Cerebellar cortex (tissue), 1 donor: ENCODE measurements at regions not wholly inside any gene's neighbourhood (a gene's known extent, or its start where the extent isn't known, plus 50 kb on each side); places are given as distances from the start of the nearest gene placed in this dataset.
"Not testable (repeated sequence)": the region's sequence is repeated elsewhere in the genome, so short reads cannot be mapped to it uniquely, and the experiment has no call there.

Experiments used
- DNase-seq: peaks from one replicate; pipeline ENCODE4 v3.0.0-alpha.2; 2015; ENCODE audit warnings: low spot score

DNA sequence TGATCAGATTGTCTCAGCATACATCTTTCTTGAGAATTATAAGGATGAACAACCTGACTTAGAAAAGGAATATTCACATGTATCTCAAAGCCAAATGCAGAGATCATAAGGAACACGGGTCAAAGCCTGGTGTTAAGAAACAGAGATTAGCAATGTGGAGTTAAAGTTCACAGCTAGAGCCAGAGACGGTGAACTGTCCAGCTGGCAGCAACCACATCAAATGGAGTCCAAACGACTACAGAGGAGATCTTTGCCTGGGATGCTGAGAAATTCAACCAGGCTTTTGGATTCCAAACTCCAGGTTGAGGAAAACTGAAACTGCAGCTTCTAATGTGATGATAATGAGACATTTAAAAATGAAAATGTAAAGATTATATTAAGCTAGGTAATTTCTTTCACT is 939.9 kb upstream of the NXPH2 start:
- peak; percentile 39 for DNase-seq

- peak; percentile 52 for DNase-seq
Observed at GRCh38 chr2:139704606-139705005, 924.4 kb upstream of the NXPH2 start.

DNA sequence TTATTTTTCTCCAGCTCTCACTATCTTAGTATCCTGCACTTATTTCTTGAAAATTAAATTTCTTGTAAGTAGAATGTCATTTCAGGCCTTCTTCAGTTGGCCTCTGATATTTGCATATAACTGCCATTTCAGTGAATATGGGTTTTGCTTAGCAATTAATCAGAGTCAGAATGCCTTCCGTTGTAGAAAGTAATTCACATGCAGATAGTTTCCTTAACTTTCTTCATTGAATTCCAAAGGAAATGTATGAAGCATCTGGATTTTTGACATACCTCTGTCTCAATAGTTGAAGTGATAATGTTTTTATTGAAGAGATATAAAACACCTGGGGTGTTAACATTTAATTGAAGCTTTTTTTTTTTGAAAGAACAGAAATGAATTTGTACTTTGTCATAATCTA is 914.1 kb upstream of the NXPH2 start:
- DNase-seq = no peak

GRCh38 chr2:139686205-139686604 is 906.0 kb upstream of the NXPH2 start:
- no peak for DNase-seq

GRCh38 chr2:139685090-139685983 is 905.1 kb upstream of the NXPH2 start:
- DNase-seq = no peak

- DNase-seq = peak; percentile 97
Observed at GRCh38 chr2:139684286-139684860, 904.2 kb upstream of the NXPH2 start.

- no peak for DNase-seq
Observed at GRCh38 chr2:139674577-139674976, 894.4 kb upstream of the NXPH2 start.

- DNase-seq = not testable (repeated sequence)
Observed at GRCh38 chr2:139673447-139673846, 893.3 kb upstream of the NXPH2 start.

GRCh38 chr2:139669675-139670074 is 889.5 kb upstream of the NXPH2 start:
- no peak for DNase-seq

GRCh38 chr2:139652385-139652784 is 872.2 kb upstream of the NXPH2 start:
- DNase-seq = no peak

- DNase-seq = no peak
Observed at GRCh38 chr2:139645617-139646016, 865.4 kb upstream of the NXPH2 start.

GRCh38 chr2:139643139-139643538 is 862.9 kb upstream of the NXPH2 start:
- DNase-seq = no peak

- no peak for DNase-seq
Observed at GRCh38 chr2:139631966-139632365, 851.8 kb upstream of the NXPH2 start.

DNA sequence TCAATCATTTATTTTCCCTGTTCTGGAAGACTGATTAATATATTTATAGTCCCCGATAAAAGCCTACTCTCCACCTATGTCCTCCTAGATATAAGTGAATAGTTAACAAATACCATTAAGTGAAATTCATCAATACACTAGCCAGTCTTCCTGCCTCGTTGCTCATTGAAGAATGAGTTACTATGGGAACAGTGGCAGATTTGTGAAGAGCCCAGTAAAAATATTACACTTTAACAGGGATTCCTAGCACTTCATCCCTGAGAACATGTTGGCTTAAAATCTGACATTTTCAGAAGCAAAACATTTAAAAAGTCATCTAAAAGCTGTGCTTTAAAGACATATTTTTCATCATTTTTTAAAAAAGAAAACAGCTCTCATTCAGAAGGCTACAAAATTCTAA is 848.7 kb upstream of the NXPH2 start:
- no peak for DNase-seq

DNA sequence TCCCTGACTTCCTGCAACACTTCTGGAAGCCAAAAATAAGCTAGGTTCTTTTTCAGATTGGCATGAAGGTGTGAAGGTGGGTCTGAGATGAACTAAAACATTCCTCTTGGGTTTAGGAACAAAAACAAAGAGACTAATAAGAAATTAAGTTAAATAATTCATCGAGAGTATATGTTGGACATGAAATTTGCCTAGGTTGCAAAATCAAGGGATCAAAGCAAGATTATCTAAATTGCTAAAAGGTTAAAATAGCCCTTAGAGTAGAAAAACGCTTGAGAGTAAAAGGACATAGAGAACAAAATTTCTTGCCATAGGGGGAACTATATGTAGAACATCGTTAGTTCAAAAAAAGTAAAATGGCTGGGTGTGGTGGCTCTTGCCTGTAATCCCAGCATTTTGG is 845.9 kb upstream of the NXPH2 start:
- DNase-seq = no peak

DNA sequence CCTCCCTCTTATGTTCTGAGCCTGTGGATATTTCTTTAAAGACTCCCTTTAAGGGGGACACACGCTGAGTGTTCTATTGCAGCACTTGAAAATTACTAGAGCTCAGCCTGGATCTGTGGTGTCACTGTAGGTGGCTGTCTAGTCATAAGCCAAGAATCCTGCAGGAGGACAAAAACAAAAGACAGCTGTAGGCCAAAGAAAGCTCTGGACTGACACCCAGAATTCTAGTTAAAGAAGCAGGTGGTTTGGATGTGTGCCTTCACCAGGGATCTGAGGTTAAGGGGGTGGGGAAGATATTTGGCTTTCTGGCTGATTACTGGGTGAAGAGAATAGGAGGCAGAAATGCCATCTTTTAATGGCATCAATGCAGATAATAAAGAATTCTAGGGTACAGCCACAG is 842.5 kb upstream of the NXPH2 start:
- DNase-seq = peak; percentile 92

DNA sequence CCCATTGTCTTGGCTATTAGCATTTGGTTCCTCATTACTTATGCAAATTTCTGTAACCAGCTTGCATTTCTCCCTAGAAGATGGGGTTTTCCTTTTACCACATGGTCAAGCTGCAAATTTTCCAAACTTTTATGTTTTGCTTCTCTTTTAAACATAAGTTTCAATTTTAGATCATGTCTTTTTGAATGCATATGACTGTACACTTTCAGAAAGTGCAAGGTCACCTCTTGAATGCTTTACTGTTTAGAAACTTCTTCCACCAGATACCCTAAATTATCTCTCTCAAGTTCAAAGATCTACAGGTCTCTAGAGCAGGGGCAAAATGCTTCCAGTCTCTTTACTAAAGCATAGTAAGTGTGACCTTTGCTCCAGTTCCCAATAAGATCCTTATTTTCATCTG is 837.6 kb upstream of the NXPH2 start:
- DNase-seq = no peak

GRCh38 chr2:139613264-139613663 is 833.1 kb upstream of the NXPH2 start:
- no peak for DNase-seq

- DNase-seq = no peak
Observed at GRCh38 chr2:139610512-139610911, 830.3 kb upstream of the NXPH2 start.

GRCh38 chr2:139609109-139609508 is 828.9 kb upstream of the NXPH2 start:
- DNase-seq = no peak

DNA sequence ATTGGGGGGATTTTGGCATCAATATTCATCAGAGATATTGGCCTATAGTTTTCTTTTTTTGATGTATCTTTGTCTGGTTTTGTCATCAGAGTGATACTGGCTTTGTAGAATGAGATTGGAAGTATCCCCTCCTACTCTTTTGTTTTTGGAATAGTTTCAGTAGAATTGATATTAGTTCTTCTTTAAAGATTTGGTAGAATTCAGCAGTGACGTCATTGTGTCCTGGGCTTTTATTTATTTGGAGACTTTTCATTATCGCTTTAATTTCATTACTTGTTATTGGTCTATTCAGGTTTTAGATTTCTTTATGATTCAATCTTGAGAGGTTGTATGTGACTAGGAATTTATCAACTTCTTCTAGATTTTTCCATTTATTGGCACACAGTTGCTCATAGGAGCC is 825.5 kb upstream of the NXPH2 start:
- DNase-seq = no peak

GRCh38 chr2:139600166-139600565 is 820.0 kb upstream of the NXPH2 start:
- DNase-seq = peak; percentile 60

DNA sequence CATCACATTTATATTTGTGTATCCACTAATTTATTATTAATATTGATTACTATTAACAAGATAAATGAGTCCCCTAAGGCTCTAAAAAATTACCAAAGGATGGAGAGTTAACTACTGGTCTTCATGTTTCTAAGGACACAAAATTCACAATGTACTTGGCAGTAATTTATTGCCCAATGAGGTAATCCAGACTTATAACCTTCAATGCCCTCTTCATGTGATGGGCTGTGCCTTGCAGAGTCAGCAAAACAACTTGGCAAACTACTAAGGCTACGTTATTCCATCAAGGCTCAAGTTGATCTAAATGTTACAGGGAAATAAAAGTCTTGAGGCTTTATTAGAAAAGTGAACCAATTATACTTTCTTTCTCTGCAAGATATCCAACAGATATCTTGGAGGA is 804.9 kb upstream of the NXPH2 start:
- no peak for DNase-seq

DNA sequence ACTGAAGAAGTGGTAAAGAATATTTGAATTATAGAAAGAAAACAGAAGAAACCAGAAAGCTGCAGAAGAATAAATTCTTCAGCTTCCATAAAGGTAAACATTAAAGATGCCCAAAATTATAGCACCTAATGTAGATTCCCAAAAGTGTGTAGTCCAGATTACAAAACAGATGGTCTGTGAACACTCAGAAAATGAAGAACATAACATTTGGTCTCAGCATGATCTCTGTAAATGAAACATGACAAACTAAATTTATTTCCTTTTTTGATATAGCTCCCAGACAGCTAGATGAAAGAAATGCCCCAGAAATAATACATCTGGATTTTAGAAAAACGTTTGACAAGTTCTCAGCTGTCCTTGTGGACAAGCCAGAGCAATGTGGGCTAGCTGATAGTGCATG is 794.2 kb upstream of the NXPH2 start:
- DNase-seq = peak; percentile 84
